ENCODE measurements at regions not wholly inside any gene's neighbourhood (a gene's known extent, or its start where the extent isn't known, plus 50 kb on each side); places are given as distances from the start of the nearest gene placed in this dataset.

DNA sequence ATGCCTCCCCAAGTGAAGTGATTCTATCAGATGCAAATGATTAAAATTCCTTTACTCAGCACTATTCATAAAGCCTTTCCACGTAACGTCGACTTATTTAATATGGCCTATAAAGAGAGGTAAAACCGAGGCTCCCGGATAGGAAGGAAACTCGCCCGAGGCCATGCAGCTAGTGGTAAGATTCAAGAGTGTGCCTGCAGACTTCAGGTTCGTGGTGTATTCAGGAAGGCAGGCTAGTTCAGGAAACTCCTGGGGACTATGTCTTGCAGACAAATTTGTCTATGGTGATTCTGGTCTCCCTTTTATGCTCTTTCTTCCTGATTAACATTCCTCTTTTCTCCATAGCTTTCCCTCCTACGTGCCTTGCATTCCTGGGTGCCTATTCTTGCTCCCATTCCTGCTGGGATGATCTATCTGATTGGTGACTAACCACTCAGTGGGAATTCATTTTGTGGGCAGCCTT is 150.7 kb downstream of the SST start:
- TF ChIP-seq POLR2AphosphoS5 (IDR thresholded peaks at IDR 0.05; ENCODE audit: low read depth, low read length) (no peak), POLR2A (IDR thresholded peaks at IDR 0.05; ENCODE audit: low read depth, low read length) (no peak), SPI1 (IDR thresholded peaks at IDR 0.05; ENCODE audit: low read depth, low read length) (no peak), TAF1 (IDR thresholded peaks at IDR 0.05; ENCODE audit: low read depth, low read length) (no peak), POU2F2 (IDR thresholded peaks at IDR 0.05; ENCODE audit: low read depth, low read length) (no peak), PAX5 (IDR thresholded peaks at IDR 0.05; ENCODE audit: insufficient read depth, low read length, severe bottlenecking) (no peak)

Measured in GM12891 (cell line).